Cerebellar nuclear complex (tissue), 1 donor: ENCODE measurements at regions not wholly inside any gene's neighbourhood (a gene's known extent, or its start where the extent isn't known, plus 50 kb on each side); places are given as distances from the start of the nearest gene placed in this dataset.

Source experiments
- DNase-seq, 2 experiments: peaks; one replicate each; lab custom pipeline; 2025; lab: John Stamatoyannopoulos, UW

GRCh38 chr3:72155391-72156064 lies 370.6 kb upstream of the PROK2 start:
- no peak for DNase-seq

- no peak for DNase-seq
Observed at GRCh38 chr3:72154391-72155335, 369.7 kb upstream of the PROK2 start.

GRCh38 chr3:72153477-72154314 lies 368.7 kb upstream of the PROK2 start:
- DNase-seq = no peak

DNA sequence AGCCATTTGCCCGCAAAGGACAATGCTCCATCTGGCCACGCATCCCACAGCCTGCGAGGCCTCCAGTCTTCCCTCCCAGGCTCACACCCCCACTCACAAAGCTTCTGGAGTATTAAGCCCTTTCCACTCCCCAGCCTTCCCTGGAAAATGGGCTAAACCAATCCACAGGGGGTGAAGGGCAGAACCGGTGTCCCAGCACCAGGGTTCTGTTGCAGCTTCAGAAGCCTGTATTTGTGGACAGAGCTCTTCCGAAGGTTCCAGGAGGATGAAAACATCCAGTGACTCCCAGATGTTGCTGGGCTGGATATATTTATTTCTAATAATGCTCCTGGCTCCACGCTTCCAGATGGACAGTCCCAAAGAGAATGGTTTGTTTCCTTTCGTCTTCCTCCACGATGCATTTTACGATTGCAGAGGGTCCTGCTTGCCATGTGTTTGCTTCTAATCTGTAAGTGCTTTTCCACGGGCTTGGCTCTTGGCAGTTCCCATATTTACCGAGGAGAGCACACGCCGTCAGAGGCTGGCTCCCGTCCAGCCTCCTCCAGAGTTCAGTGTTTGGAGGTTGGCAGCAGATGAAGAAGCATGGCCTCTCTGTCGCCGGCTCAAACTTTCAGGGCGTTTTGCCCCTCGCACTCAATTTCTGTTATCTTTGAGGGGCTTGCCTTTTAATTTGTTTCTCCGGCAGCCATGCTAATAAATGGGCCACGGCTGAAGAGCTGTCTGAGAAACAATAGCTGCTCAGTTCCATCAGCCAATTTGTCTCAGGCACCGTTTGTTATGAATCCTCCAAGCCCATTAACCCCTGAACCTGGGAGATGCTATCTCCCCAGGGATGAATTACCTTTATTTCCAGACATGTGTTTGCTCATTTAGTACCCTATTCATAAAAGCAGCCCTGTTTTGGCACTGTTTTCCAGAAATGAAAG lies 367.9 kb upstream of the PROK2 start:
- DNase-seq = no peak

DNA sequence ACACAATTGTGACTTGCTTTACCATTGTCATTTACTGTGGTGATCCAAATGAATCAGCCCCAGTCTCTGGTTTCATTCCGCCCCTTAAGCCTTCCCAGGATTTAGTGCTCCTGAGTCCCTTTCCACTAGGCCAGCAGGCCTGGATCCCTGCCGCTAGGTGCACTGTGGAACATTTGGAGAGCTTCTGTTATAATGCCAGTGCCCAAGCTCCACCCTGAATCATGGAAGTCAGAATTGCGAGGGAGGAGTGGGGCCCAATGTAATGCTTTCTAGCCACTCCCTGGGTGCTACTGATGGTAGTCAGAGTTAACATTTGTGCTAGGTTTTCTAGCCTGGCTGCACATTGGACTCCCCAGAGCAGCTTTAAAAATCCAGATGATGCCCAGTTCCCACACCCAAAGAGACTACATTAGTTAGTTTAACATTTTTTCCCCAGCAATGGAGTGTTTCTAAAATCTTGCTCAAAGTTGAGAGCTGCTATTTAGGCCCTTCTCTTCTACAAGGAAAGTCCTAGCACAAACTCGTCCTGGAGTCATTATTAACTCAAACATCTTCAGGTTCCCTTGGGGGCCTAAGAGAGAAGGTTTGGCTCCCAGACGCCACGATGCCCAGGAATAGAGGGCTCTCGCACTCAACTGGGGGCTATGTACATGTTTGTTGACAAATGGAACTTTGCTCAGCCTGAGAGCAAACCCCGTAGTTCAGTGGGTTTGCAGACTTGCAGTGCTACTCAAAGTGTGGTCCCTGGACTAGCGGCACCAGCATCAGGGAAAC lies 366.7 kb upstream of the PROK2 start:
- DNase-seq = no peak

DNA sequence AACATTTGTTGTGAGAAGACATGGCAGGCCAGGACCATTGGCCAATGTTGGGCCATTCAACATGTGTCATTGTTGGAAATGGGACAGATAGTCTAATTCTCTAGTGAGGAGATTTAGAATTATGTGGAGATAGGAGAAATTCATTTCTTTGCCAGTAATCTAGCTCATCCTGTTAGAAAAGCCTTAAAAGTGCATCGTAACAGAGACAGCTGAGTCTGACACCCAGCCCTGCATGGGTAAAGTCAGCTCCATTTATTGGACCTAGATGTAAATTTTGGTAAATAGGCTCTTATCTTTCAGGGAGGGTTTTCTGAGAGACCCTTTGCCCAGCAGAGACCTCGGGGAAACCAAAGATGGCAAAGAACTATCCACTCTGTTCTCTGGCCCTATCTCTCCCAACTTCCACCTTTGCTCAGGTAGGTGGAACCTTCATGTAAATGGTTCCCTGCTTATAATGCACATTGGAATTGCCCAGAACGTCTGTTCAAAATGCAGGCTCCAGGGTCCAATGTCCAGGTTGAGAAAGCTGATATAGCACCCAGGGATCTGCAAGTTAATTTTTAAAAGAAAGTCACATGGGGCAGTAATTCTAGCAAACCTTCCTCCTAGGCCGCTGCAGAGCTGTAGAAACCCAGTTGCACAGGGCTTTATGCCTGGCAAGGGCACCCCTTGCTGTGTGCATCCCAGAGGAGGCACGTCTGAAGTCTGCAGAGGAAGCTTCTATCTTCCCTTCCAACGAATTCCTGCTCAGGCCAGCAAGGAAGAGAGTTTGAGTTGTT lies 365.9 kb upstream of the PROK2 start:
- DNase-seq = no peak

GRCh38 chr3:72149645-72150300 lies 364.8 kb upstream of the PROK2 start:
- DNase-seq = no peak

GRCh38 chr3:72147600-72147999 lies 362.7 kb upstream of the PROK2 start:
- no peak for DNase-seq

DNA sequence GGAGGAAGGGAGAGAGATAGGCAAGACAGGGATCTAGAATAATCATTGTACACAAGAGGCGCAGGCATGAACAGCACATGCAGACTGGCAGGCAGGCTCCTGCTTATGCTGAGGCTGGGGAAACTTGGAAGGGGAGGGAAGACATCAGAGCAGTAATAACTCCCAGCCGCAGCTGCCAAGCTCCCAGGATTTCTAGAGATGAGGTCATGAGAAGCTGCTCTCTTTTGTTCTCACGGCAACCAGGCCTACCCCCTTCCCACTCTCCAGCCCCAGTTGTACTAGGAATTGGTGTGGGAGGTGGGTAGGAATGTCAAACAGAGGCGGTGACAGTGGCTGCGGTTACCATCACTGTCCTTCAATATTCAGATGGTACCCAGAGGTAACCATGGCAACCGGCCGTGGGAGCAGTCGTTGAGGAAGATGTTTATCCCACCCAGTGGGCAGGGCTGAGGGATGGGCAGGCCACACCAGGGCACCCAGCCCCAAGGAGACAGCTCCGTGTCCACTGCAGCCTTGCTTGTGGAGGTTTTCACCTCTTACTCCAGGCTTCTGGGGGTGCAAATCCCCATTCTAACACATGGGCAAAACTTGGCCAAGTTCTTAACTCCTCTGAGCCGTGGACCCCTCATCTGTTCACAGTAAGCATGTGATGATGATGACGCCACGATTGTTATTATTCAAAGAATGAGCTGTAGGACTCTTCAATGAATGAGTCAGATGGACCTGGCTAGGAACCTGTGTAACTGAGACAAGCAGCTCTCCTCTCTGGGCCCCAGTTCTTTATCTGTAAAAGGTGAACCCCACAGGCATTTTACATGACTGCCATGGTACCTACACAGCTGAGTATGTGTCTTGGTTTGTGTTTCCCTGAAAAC lies 360.8 kb upstream of the PROK2 start:
- DNase-seq = no peak

DNA sequence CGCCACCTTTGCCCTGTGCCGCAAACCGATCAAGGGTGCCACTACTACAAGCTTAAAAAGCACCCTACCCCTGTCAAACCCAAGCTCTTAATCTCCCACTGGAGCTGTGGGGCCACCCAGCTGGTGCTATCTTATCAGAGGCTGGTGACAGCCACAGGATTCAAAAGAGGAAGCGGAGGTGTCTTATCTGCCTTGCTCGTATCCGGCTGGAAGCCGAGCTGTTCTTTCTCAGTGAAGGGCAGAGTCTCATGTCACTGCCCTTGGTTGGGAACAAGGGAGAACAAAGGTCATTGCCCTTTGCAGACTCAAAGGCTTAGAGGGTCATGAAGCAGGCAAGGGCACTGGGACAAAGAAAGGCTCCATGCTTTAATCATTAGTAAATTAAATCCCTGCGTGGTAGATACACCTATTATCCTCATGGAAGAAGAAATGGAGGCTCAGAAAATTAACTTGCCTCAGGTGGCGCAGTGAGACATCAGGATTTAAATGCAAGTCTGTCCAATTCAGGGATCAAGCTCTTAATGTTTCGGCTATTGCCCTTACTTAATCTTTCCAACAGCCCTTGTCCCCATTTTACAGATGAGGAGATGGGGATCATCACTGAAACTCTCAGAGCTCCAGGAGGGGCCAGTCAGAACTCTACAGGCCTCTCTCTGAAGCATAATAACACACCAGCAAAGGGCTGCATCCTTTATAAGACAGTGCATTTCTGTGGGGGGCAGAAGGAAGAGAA lies 360.0 kb upstream of the PROK2 start:
- DNase-seq = no peak

DNA sequence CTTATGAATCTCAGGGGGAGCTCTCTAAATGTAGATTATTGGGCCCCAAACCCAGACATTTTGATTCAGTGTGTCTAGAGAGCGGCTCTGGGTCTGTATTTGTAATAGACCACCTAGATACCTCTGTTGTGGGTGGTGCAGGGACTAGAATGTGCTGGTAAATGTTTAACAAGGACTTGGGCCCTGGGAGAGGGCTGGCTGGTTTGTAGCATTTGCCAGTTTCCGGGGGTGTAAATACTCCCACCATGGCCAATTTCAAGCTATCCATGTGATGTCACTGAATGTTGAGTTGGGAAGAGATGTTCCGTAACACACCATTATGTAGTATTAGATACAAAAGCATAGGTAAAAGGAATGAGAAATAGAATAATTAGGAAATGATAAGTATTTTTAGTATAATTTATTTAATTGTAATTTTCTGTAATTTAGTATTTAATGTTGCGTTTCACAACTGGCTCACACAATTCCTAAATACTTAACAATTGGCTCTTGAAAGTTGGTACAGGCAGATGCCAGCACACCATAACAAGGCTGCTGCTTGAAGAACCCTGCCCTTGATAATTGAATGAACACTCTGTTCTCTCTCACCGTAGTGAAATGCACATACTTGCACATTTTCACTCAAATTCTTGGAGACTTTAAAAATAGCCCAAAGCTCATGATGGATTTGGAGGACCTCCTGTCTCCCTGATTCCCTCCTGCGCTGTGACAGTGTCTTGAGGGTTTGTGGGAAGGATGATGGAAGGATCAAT lies 359.2 kb upstream of the PROK2 start:
- no peak for DNase-seq

DNA sequence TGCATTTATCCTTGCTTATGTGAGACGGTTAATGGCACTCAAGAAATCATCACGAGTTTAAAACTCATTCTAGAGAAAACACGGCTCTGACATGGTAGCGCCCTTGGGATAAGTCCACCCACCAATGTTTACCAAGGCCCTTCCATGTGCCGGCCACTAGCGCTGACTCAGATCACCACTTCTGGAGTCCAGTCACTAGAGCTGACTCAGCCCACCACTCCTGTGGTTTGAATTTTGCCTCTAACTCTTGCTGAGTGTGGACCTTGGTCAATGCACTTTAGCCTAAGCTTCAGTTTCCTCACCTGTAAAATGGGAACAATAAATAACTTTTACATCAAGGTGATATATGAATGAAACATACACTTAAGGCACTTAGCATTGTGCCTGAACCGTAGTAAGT lies 358.4 kb upstream of the PROK2 start:
- no peak for DNase-seq

DNA sequence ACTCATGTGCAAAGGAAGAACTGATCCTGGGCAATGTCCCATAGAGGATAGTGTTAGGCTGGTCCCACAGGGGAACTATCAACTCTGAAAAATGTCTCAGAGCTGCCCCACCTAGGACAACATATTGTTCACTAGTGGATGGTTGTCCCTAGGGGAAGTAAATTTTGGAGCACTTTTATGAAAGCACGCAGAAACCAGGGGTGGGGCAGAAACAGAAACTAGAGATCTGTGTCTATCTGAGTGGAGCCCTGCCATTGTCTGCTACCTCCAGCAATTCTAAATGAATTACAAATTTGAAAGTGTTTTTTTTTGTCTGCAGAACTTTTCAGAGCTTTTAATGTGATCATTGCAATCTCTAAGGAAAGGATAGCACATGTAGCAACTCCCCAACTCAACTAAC lies 357.1 kb upstream of the PROK2 start:
- no peak for DNase-seq

DNA sequence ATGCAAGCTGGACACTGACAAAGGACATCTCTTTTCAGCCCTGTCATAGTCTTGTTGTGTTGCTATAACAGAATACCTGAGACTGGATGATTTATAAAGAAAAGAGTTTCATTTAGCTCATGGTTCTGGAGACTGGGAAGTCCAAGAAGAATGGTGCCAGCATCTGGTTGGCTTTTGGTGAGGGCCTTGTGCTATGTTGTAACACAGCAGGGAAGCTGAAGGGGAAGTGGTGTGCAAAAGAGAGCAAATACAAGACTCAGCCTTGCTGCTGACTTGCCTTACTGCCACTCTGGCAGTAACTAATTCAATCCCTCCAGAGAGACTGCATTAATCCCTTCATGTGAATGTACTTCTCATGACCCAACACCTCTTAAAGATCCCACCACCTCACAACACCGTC lies 356.3 kb upstream of the PROK2 start:
- no peak for DNase-seq

GRCh38 chr3:72139316-72139715 lies 354.4 kb upstream of the PROK2 start:
- DNase-seq = no peak
